ENCODE measurements at regions not wholly inside any gene's neighbourhood (a gene's known extent, or its start where the extent isn't known, plus 50 kb on each side); places are given as distances from the start of the nearest gene placed in this dataset.

- DNase-seq (ENCODE audit: insufficient read length, low spot score) (no peak), FAIRE-seq (no peak)
- TF ChIP-seq, protein P1, sequence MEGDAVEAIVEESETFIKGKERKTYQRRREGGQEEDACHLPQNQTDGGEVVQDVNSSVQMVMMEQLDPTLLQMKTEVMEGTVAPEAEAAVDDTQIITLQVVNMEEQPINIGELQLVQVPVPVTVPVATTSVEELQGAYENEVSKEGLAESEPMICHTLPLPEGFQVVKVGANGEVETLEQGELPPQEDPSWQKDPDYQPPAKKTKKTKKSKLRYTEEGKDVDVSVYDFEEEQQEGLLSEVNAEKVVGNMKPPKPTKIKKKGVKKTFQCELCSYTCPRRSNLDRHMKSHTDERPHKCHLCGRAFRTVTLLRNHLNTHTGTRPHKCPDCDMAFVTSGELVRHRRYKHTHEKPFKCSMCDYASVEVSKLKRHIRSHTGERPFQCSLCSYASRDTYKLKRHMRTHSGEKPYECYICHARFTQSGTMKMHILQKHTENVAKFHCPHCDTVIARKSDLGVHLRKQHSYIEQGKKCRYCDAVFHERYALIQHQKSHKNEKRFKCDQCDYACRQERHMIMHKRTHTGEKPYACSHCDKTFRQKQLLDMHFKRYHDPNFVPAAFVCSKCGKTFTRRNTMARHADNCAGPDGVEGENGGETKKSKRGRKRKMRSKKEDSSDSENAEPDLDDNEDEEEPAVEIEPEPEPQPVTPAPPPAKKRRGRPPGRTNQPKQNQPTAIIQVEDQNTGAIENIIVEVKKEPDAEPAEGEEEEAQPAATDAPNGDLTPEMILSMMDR (IDR thresholded peaks at IDR 0.05; ENCODE audit: insufficient read depth, missing control alignments), result no peak
These were observed 70.4 kb downstream of the RCN1 start for GRCh38 chr11:32161293-32161692.

DNA sequence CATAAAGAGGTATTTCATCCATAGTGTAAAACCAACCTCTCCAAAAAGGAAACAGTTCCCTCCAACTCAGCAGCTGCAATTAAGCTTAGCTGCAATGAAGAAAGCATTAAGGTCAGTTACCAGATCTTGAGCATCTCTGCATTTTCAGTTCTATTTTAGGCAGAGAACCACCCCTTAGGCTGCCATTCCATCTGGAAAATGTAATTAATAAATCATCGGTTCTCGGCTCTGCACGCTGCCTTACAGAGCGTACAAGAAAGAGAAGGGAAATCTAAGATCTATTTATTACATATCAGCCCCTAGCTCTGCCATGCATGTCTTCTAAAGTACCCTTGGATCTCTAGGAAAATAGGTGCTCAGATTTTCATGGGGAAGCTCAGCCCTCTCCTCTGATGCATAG, 71.5 kb downstream of the RCN1 start:
- DNase-seq (ENCODE audit: insufficient read length, low spot score) (no peak), FAIRE-seq (no peak)
- TF ChIP-seq, protein P1 (IDR thresholded peaks at IDR 0.05; ENCODE audit: insufficient read depth, missing control alignments), result no peak

DNA sequence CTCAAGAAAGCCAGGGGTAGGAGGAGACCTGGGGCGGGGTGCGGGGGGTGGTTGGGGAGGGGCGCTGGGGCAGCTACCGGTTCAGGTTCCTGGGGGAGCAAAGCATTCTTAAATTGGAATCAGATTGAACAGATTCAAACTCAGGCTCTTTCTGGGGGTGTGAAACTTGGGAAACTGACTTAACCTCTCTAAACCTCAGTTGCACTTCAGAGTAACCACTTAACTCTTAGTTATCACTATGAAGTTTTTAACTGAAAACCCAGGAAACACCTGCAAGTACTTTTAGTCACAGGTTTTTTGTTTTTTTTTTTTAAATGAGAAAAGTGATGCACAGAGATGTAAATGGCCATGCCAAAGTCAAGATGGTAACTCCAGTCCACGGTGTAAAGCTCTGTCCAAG, 72.0 kb downstream of the RCN1 start:
- TF ChIP-seq, protein P1 (IDR thresholded peaks at IDR 0.05; ENCODE audit: insufficient read depth, missing control alignments), result no peak
- FAIRE-seq (no peak), DNase-seq (ENCODE audit: insufficient read length, low spot score) (no peak)

- TF ChIP-seq, protein P1 (IDR thresholded peaks at IDR 0.05; ENCODE audit: insufficient read depth, missing control alignments), result no peak
- FAIRE-seq (no peak), DNase-seq (ENCODE audit: insufficient read length, low spot score) (no peak)
These were observed 72.7 kb downstream of the RCN1 start for GRCh38 chr11:32163557-32163956.

DNA sequence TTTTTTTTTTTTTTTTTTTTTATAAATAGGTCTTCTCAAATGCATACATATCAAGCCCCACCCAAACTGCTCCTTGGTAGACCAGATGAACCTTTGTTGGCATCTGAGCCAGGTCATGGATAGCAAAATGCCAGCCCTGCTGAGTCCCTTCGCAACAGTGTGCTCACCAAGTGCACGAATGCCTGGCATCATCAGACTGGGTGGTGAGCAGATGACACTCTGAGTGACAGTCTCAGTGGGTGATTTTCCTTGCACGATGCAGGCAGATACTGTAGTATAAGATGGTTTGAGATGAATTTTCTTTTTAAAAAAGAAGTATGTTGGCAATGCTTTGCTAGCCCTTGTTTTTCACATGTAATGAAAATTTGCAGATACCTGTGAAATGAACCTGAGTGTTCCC, 74.0 kb downstream of the RCN1 start:
- DNase-seq (ENCODE audit: insufficient read length, low spot score), result no peak
- TF ChIP-seq, protein P1 (IDR thresholded peaks at IDR 0.05; ENCODE audit: insufficient read depth, missing control alignments), result no peak
- FAIRE-seq, result no peak

DNA sequence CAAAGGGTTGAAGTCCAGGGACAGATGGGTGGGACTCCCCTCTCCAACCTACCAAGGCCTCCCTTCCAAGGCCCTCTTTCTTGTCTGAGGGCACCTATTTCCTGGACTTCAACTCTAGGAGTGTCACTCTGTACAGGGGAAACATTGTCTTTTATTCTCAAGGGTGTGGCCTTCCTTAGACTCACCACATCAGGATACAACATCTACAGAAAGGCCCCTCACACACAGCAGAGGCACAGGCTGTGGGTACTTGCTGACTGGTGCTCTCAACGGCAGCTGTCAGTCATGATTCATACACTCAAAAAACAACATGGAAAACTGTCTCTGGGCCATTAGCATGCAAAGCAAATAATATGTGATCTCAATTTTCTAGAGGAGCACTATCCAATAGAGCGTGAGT, 78.0 kb downstream of the RCN1 start:
- no peak for DNase-seq (ENCODE audit: insufficient read length, low spot score)
- no peak for FAIRE-seq
- TF ChIP-seq, protein P1 (IDR thresholded peaks at IDR 0.05; ENCODE audit: insufficient read depth, missing control alignments), result no peak

GRCh38 chr11:32171445-32171844, 80.6 kb downstream of the RCN1 start:
- TF ChIP-seq, protein P1 (IDR thresholded peaks at IDR 0.05; ENCODE audit: insufficient read depth, missing control alignments), result no peak
- FAIRE-seq, result no peak
- no peak for DNase-seq (ENCODE audit: insufficient read length, low spot score)
